ENCODE measurements at regions not wholly inside any gene's neighbourhood (a gene's known extent, or its start where the extent isn't known, plus 50 kb on each side); places are given as distances from the start of the nearest gene placed in this dataset.

- H3K27me3 ChIP-seq = no peaks in the 10 kb centered on the region
- H3K9me3 ChIP-seq = no peaks in the 10 kb centered on the region
- no peaks in the 10 kb centered on the region for H3K4me1 ChIP-seq
- H3K27ac ChIP-seq = no peak overlapping the region
- H3K36me3 ChIP-seq (ENCODE audit: low read depth, missing control alignments) = no peaks in the 10 kb centered on the region
- no peak for TF ChIP-seq POLR2A (IDR thresholded peaks at IDR 0.05)
- no peak for TF ChIP-seq CTCF (IDR thresholded peaks at IDR 0.05)
- no peak overlapping the region for H3K4me3 ChIP-seq
- DNase-seq = no peak
- intact Hi-C loops (cut with DNase I; ENCODE audit: low total_unique reads) = no loop called here
Observed at GRCh38 chr12:67526129-67526528, 122.4 kb upstream of the DYRK2 start.

GRCh38 chr12:67531051-67531450, 117.5 kb upstream of the DYRK2 start:
- no peaks in the 10 kb centered on the region for H3K9me3 ChIP-seq
- no peaks in the 10 kb centered on the region for H3K27me3 ChIP-seq
- DNase-seq = no peak
- H3K4me3 ChIP-seq = no peak overlapping the region
- H3K36me3 ChIP-seq (ENCODE audit: low read depth, missing control alignments) = no peaks in the 10 kb centered on the region
- peaks cover 5% of the 10 kb centered on the region for H3K4me1 ChIP-seq
- intact Hi-C loops (cut with DNase I; ENCODE audit: low total_unique reads) = no loop called here
- WGBS, 2 donors = 50 to 57% methylated on average over 1 of the region's 1 CpG
- TF ChIP-seq CTCF (IDR thresholded peaks at IDR 0.05) = no peak
- no peak for TF ChIP-seq POLR2A (IDR thresholded peaks at IDR 0.05)
- no peak overlapping the region for H3K27ac ChIP-seq

GRCh38 chr12:67531501-67531900, 117.0 kb upstream of the DYRK2 start:
- intact Hi-C loops (cut with DNase I; ENCODE audit: low total_unique reads) = no loop called here
- Histone ChIP-seq H3K27me3 (no peaks in the 10 kb centered on the region), H3K27ac (no peak overlapping the region), H3K4me3 (no peak overlapping the region), H3K4me1 (peaks cover 5% of the 10 kb centered on the region), H3K9me3 (no peaks in the 10 kb centered on the region), H3K36me3 (ENCODE audit: low read depth, missing control alignments) (no peaks in the 10 kb centered on the region)
- TF ChIP-seq POLR2A (IDR thresholded peaks at IDR 0.05) = no peak
- TF ChIP-seq CTCF (IDR thresholded peaks at IDR 0.05) = no peak
- no peak for DNase-seq
- WGBS, 2 donors = 83 to 88% methylated on average over 3 of the region's 3 CpGs

GRCh38 chr12:67533159-67533558, 115.4 kb upstream of the DYRK2 start:
- no peaks in the 10 kb centered on the region for H3K27me3 ChIP-seq
- peaks cover 5% of the 10 kb centered on the region for H3K4me1 ChIP-seq
- WGBS, 2 donors = 96% methylated on average over 1 of the region's 1 CpG
- intact Hi-C loops (cut with DNase I; ENCODE audit: low total_unique reads) = no loop called here
- TF ChIP-seq CTCF (IDR thresholded peaks at IDR 0.05) (no peak), POLR2A (IDR thresholded peaks at IDR 0.05) (no peak)
- H3K36me3 ChIP-seq (ENCODE audit: low read depth, missing control alignments) = no peaks in the 10 kb centered on the region
- DNase-seq = no peak
- H3K27ac ChIP-seq = no peak overlapping the region
- H3K4me3 ChIP-seq = no peak overlapping the region
- no peaks in the 10 kb centered on the region for H3K9me3 ChIP-seq

GRCh38 chr12:67534046-67534445, 114.5 kb upstream of the DYRK2 start:
- Histone ChIP-seq H3K9me3 (no peaks in the 10 kb centered on the region), H3K27ac (no peak overlapping the region), H3K27me3 (no peaks in the 10 kb centered on the region), H3K4me3 (no peak overlapping the region), H3K4me1 (peaks cover 5% of the 10 kb centered on the region), H3K36me3 (ENCODE audit: low read depth, missing control alignments) (no peaks in the 10 kb centered on the region)
- TF ChIP-seq CTCF (IDR thresholded peaks at IDR 0.05) (no peak), POLR2A (IDR thresholded peaks at IDR 0.05) (no peak)
- DNase-seq = no peak
- 92 to 94% methylated on average over 3 of the region's 3 CpGs for WGBS, 2 donors
- intact Hi-C loops (cut with DNase I; ENCODE audit: low total_unique reads) = no loop called here

All from testis (tissue), 2 donors.